AG04450 (cell line): ENCODE measurements at regions not wholly inside any gene's neighbourhood (a gene's known extent, or its start where the extent isn't known, plus 50 kb on each side); places are given as distances from the start of the nearest gene placed in this dataset.

Experiments used
- CTCF ChIA-PET: fragments of 300-600, 350-600 bp; formaldehyde crosslinking; extraction: SDS; loops from one replicate; lab custom pipeline; 2022; ENCODE audit warnings: antibody characterized with exemption, inconsistent platforms; lab: Charles Lee
- POLR2A ChIA-PET: fragments of 350-600 bp; formaldehyde crosslinking; extraction: SDS; loops from one replicate; lab custom pipeline; 2021; ENCODE audit warnings: antibody characterized with exemption, inconsistent platforms; lab: Yijun Ruan, JAX
- DNase-seq: peaks from one replicate; pipeline ENCODE4 v3.0.0-alpha.2; 2011; ENCODE audit warnings: low read depth, low spot score
- H3K27ac ChIP-seq: one replicate; pipeline ENCODE4 v1.5.1; 2012; ENCODE audit warnings: low read depth, low read length, control low read depth
- H3K27me3 ChIP-seq: one replicate; pipeline ENCODE4 v1.6.0; 2012; ENCODE audit warnings: low read length; ENCODE audit not compliant: control insufficient read depth, insufficient read depth
- H3K4me3 ChIP-seq: 2 replicates; pipeline ENCODE4 v1.5.1; 2011; ENCODE audit warnings: mild to moderate bottlenecking, low read depth, low read length, control low read depth
- H3K9me3 ChIP-seq: 2 replicates; pipeline ENCODE4 v1.5.1; 2012; ENCODE audit warnings: low read length; ENCODE audit not compliant: control insufficient read depth, insufficient read depth
- TF ChIP-seq, protein P1 (sequence below): IDR thresholded peaks from 2 replicates; pipeline ENCODE4 v1.5.1; 2011; ENCODE audit warnings: low read depth, low read length, control low read depth, inconsistent platforms

DNA sequence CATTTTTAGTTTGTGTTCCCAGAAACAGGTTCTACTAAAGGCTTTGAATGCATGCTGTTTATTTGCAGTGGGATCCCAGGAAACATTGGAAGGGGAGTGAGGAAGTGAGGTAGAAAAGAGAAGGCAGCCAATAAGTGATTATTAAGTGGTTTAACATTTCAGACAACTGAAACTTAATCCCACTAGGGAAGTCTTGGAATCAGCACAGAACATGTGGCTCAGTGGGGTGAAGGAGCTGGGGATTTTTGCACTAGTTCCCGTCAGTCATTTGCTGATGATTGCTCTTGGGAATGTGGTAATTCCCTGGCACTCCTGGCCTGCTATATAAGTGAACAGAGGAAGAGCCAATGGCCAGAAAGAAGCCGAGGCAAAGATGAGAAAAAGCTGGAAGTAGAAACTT is 1053.0 kb upstream of the IGFBP7 start:
- CTCF ChIA-PET: no interaction called here
- no peaks in the 10 kb centered on the region for H3K9me3 ChIP-seq
- H3K27ac ChIP-seq: no peak overlapping the region
- TF ChIP-seq, protein P1, sequence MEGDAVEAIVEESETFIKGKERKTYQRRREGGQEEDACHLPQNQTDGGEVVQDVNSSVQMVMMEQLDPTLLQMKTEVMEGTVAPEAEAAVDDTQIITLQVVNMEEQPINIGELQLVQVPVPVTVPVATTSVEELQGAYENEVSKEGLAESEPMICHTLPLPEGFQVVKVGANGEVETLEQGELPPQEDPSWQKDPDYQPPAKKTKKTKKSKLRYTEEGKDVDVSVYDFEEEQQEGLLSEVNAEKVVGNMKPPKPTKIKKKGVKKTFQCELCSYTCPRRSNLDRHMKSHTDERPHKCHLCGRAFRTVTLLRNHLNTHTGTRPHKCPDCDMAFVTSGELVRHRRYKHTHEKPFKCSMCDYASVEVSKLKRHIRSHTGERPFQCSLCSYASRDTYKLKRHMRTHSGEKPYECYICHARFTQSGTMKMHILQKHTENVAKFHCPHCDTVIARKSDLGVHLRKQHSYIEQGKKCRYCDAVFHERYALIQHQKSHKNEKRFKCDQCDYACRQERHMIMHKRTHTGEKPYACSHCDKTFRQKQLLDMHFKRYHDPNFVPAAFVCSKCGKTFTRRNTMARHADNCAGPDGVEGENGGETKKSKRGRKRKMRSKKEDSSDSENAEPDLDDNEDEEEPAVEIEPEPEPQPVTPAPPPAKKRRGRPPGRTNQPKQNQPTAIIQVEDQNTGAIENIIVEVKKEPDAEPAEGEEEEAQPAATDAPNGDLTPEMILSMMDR: no peak
- H3K27me3 ChIP-seq: no peaks in the 10 kb centered on the region
- H3K4me3 ChIP-seq: no peak overlapping the region
- DNase-seq: no peak
- POLR2A ChIA-PET: no interaction called here

DNA sequence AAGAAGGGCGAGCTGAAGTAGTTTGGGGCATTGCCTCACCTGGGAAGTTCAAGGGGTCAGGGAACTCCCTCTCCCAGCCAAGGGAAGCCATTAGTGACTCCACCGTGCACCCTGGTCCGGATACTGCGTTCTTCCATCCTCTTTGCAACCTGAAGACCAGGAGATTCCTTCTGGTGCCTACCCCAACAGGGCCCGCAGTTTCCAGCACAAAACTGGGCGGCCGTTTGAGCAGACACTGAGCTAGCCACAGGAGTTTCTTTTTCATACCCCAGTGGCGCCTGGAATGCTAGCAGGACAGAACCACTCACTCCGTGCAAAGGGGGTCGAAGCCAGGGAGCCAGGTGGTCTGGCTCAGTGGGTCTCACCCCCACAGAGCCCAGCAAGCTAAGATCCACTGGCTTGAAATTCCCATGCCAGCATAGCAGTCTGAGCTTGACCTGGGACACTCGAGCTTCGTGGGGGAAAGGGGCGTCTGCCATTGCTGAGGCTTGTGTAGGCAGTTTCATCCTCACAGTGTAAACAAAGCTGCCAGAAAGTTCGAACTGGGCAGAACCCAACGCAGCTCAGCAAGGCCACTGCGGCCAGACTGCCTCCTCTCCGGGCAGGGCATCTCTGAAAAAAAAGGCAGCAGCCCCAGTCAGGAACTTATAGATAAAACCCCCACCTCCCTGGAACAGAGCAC is 1039.4 kb upstream of the IGFBP7 start:
- Histone ChIP-seq H3K27me3 (no peaks in the 10 kb centered on the region), H3K4me3 (no peak overlapping the region), H3K9me3 (peaks cover 14% of the 10 kb centered on the region), H3K27ac (no peak overlapping the region)
- TF ChIP-seq, protein P1: no peak
- ChIA-PET CTCF (no interaction called here), POLR2A (no interaction called here)
- no peak for DNase-seq

DNA sequence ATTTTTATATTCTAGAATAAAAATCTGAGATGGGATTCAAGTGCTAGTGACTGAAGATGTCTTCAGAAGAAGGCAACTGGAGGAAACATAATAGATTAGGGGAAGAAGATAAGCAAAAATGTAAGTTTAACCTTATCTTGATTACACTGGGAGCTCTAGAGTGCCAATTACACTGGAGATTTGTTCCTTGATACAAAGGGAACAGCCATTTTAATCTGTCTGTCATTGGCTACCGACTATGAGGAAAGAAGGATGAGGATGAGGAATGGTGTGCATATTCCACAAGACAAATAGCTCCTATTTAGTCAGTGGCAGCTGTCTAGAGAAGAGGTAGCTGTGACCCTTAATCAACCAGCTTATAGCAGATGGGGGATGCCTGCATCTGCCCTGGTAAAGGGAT is 1034.5 kb upstream of the IGFBP7 start:
- Histone ChIP-seq H3K27ac (no peak overlapping the region), H3K9me3 (peaks cover 7% of the 10 kb centered on the region), H3K27me3 (no peaks in the 10 kb centered on the region), H3K4me3 (no peak overlapping the region)
- TF ChIP-seq, protein P1: no peak
- ChIA-PET CTCF (no interaction called here), POLR2A (no interaction called here)
- no peak for DNase-seq

DNA sequence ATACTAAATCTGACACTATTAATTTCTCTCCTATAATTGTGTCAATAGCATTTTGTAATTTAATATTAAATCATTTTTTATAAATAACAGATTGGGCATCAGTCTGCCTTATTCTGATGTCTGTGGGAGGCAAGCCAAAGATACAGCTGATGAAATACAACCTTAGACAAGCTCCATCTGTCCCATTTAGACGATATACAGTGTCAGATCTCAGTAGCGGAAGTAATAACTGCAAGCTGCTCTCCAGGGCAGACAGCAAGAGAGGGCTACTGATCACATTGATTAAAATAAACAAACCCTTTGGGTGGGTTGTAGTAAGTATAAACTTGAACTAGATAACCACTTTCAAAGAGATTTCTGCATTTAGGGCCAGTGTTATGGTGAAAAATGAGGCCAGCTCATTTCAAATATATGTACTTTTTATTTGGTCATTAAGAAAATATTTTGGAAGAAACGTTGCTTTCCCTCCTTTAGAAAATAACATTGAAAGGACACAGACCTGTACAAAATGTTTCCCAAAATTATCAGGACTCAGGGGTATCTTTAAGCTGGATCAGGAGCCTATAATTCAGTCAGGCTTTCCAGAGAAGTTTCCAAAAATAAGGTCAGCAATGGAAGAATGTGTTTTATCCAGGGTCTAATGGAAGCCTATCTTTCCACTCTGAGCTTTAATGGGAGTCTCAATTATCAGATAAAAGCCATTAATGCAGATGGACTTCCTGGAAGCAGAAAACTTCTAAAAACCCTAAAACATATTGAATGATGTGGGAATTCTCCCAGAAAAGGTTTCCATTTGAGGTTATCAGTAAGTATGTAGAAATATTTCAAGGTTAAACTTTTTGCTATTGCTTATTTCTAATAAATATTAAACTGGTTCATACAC is 1028.8 kb upstream of the IGFBP7 start:
- Histone ChIP-seq H3K9me3 (no peaks in the 10 kb centered on the region), H3K4me3 (no peak overlapping the region), H3K27me3 (no peaks in the 10 kb centered on the region), H3K27ac (no peak overlapping the region)
- TF ChIP-seq, protein P1: no peak
- no peak for DNase-seq
- CTCF ChIA-PET: no interaction called here
- POLR2A ChIA-PET: no interaction called here

DNA sequence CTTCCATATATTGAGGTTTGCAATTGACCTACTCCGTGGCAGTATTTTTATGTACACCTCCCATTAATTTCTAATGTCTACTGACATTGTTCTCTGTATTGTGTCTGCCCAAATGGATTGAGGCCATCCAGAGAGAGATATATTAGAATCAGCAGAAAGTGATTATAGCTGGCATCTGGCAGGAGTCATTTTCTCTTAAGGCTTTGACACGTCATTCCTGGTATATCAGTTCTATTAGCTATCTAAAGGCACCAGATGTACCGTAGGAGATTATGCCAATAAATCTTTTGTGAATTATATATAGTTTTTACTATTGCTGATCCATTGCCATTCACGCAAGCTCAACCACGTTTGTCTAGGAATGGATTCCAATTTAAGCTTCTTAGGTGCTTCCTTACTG is 1026.4 kb upstream of the IGFBP7 start:
- TF ChIP-seq, protein P1: no peak
- no peak overlapping the region for H3K27ac ChIP-seq
- no peaks in the 10 kb centered on the region for H3K27me3 ChIP-seq
- ChIA-PET CTCF (no interaction called here), POLR2A (no interaction called here)
- DNase-seq: no peak
- H3K4me3 ChIP-seq: no peak overlapping the region
- H3K9me3 ChIP-seq: no peaks in the 10 kb centered on the region
